KOPT-K1 (cell line): ENCODE measurements at regions not wholly inside any gene's neighbourhood (a gene's known extent, or its start where the extent isn't known, plus 50 kb on each side); places are given as distances from the start of the nearest gene placed in this dataset.

Experiments
- H3K27ac ChIP-seq: fragments of 200-600 bp; sonication (generic); 2 replicates; pipeline ENCODE4 v1.5.1; 2016; ENCODE audit warnings: antibody characterized with exemption, mild to moderate bottlenecking, low read depth, low read length; ENCODE audit not compliant: poor library complexity, severe bottlenecking
- H3K36me3 ChIP-seq: fragments of 200-600 bp; sonication (generic); 2 replicates; pipeline ENCODE4 v1.5.1; 2017; ENCODE audit warnings: antibody characterized with exemption, mild to moderate bottlenecking, low read length, moderate library complexity; ENCODE audit not compliant: insufficient read depth
- H3K9me3 ChIP-seq: fragments of 200-600 bp; sonication (generic); 2 replicates; pipeline ENCODE4 v1.5.1; 2017; ENCODE audit warnings: antibody characterized with exemption, low read length, mild to moderate bottlenecking; ENCODE audit not compliant: insufficient read depth, poor library complexity, severe bottlenecking

GRCh38 chr13:43978688-43979087 is 99.0 kb downstream of the LACC1 start:
- Histone ChIP-seq H3K9me3 (no peaks in the 10 kb centered on the region), H3K27ac (no peak overlapping the region), H3K36me3 (no peaks in the 10 kb centered on the region)

GRCh38 chr13:43979492-43979891 is 99.8 kb downstream of the LACC1 start:
- H3K9me3 ChIP-seq, result no peaks in the 10 kb centered on the region
- no peak overlapping the region for H3K27ac ChIP-seq
- H3K36me3 ChIP-seq, result no peaks in the 10 kb centered on the region

GRCh38 chr13:43980587-43980986 is 100.9 kb downstream of the LACC1 start:
- Histone ChIP-seq H3K27ac (no peak overlapping the region), H3K9me3 (no peaks in the 10 kb centered on the region), H3K36me3 (no peaks in the 10 kb centered on the region)

- H3K9me3 ChIP-seq, result no peaks in the 10 kb centered on the region
These were observed 101.4 kb downstream of the LACC1 start for GRCh38 chr13:43981091-43981490.

GRCh38 chr13:43981512-43982301 is 102.0 kb downstream of the LACC1 start:
- Histone ChIP-seq H3K27ac (no peak overlapping the region), H3K36me3 (no peaks in the 10 kb centered on the region)

More at GRCh38 chr13:43981091-43981490, 101.4 kb downstream of the LACC1 start:
- H3K36me3 ChIP-seq, result no peaks in the 10 kb centered on the region
- no peak overlapping the region for H3K27ac ChIP-seq

GRCh38 chr13:43983373-43983772 is 103.7 kb downstream of the LACC1 start:
- Histone ChIP-seq H3K27ac (no peak overlapping the region), H3K36me3 (no peaks in the 10 kb centered on the region), H3K9me3 (no peaks in the 10 kb centered on the region)

More at GRCh38 chr13:43981512-43982301, 102.0 kb downstream of the LACC1 start:
- no peaks in the 10 kb centered on the region for H3K9me3 ChIP-seq

- Histone ChIP-seq H3K36me3 (no peaks in the 10 kb centered on the region), H3K27ac (no peak overlapping the region), H3K9me3 (no peaks in the 10 kb centered on the region)
These were observed 104.6 kb downstream of the LACC1 start for GRCh38 chr13:43984292-43984691.

- no peaks in the 10 kb centered on the region for H3K9me3 ChIP-seq
- no peak overlapping the region for H3K27ac ChIP-seq
- no peaks in the 10 kb centered on the region for H3K36me3 ChIP-seq
These were observed 105.8 kb downstream of the LACC1 start for GRCh38 chr13:43985422-43986072.

- Histone ChIP-seq H3K9me3 (no peaks in the 10 kb centered on the region), H3K36me3 (no peaks in the 10 kb centered on the region), H3K27ac (no peak overlapping the region)
These were observed 106.8 kb downstream of the LACC1 start for GRCh38 chr13:43986421-43986981.

GRCh38 chr13:43988302-43988701 is 108.6 kb downstream of the LACC1 start:
- Histone ChIP-seq H3K36me3 (no peaks in the 10 kb centered on the region), H3K27ac (no peak overlapping the region), H3K9me3 (no peaks in the 10 kb centered on the region)

GRCh38 chr13:43990021-43990420 is 110.3 kb downstream of the LACC1 start:
- Histone ChIP-seq H3K36me3 (no peaks in the 10 kb centered on the region), H3K27ac (no peak overlapping the region), H3K9me3 (peaks cover 10% of the 10 kb centered on the region)

GRCh38 chr13:43990829-43991228 is 111.1 kb downstream of the LACC1 start:
- H3K36me3 ChIP-seq, result no peaks in the 10 kb centered on the region
- H3K27ac ChIP-seq, result no peak overlapping the region
- peaks cover 18% of the 10 kb centered on the region for H3K9me3 ChIP-seq

GRCh38 chr13:43991773-43992201 is 112.1 kb downstream of the LACC1 start:
- Histone ChIP-seq H3K36me3 (no peaks in the 10 kb centered on the region), H3K9me3 (peaks cover 18% of the 10 kb centered on the region), H3K27ac (no peak overlapping the region)

GRCh38 chr13:43992211-43992610 is 112.5 kb downstream of the LACC1 start:
- Histone ChIP-seq H3K36me3 (no peaks in the 10 kb centered on the region), H3K9me3 (peaks cover 18% of the 10 kb centered on the region), H3K27ac (no peak overlapping the region)

GRCh38 chr13:43994999-43995859 is 115.5 kb downstream of the LACC1 start:
- H3K9me3 ChIP-seq, result peaks cover 18% of the 10 kb centered on the region
- no peaks in the 10 kb centered on the region for H3K36me3 ChIP-seq
- no peak overlapping the region for H3K27ac ChIP-seq
